ENCODE measurements at regions not wholly inside any gene's neighbourhood (a gene's known extent, or its start where the extent isn't known, plus 50 kb on each side); places are given as distances from the start of the nearest gene placed in this dataset.

DNA sequence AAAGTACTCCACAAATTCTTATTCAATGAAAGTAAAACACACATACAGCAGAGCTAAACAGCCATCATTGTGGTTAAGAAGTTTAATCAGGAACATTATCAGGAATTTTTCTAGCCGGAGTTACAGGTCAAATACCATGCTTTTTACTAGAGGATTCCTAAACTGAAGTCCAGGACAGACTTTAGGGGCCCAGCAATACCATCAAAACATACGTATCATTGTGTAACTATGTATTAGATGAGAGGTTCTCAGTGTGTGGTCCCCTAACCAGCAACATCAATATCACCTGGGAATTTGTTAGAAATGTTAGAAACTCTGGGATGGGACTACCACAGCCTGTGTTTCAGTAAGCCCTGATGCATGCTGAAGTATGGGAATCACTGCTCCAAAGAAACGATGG, 404.2 kb upstream of the IL12A start:
- Histone ChIP-seq H3K4me3 (ENCODE audit: low read length in 2 of 2) (no peak overlapping the region), H3K9me3 (ENCODE audit: control insufficient read depth in 2 of 2, insufficient read depth in 1 of 2, low read length in 1 of 2) (no peaks in the 10 kb centered on the region), H3K27ac (ENCODE audit: low read depth in 1 of 2, low read length in 1 of 2) (no peak overlapping the region), H3K4me1 (ENCODE audit: control insufficient read depth in 2 of 2, insufficient read depth in 2 of 2, low read length in 2 of 2) (no peaks in the 10 kb centered on the region), H3K27me3 (ENCODE audit: control insufficient read depth in 2 of 2, insufficient read depth in 1 of 2, low read length in 1 of 2) (no peaks in the 10 kb centered on the region), H3K36me3 (ENCODE audit: control insufficient read depth in 2 of 2, insufficient read depth in 2 of 2, low read length in 1 of 2) (no peaks in the 10 kb centered on the region)
- no peak for DNase-seq (ENCODE audit: low read depth in 6 of 9, low spot score in 9 of 9)
- whole genome bisulfite sequencing, result 83% methylated on average over 3 of the region's 3 CpGs

DNA sequence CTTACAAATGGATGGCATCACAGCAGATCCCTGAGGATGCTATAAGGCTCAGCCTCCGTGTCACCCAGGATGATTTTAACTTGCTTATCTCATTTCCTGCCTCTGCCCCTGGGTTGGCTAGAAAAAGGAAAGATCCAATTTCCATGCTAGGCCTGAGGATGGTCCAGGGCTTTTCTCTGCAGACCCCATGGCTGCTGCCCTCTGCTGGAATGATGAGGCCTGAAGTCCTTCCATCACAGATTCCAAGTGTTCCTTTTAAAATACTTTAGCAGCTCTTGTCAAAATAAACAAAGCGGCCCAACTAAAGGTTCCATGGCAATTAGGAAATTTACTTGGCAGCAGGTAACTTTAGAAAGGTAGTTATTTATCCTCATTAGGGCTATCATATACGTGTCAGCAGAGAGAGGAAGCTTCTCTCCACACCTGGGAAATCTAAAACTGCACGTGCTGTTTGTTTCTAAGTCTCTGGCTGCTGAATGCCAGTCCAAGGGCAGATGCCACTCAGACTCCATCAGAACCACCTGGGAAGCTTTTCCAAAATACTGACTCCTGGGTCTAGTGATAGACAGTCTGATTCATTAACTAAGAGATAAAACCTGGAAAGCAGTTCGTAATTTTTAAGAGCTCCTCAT, 401.9 kb upstream of the IL12A start:
- no peaks in the 10 kb centered on the region for H3K9me3 ChIP-seq (ENCODE audit: control insufficient read depth in 2 of 2, insufficient read depth in 1 of 2, low read length in 1 of 2)
- no peaks in the 10 kb centered on the region for H3K4me1 ChIP-seq (ENCODE audit: control insufficient read depth in 2 of 2, insufficient read depth in 2 of 2, low read length in 2 of 2)
- H3K36me3 ChIP-seq (ENCODE audit: control insufficient read depth in 2 of 2, insufficient read depth in 2 of 2, low read length in 1 of 2), result no peaks in the 10 kb centered on the region
- H3K4me3 ChIP-seq (ENCODE audit: low read length in 2 of 2), result no peak overlapping the region
- WGBS, result 41% methylated on average over 5 of the region's 5 CpGs
- H3K27ac ChIP-seq (ENCODE audit: low read depth in 1 of 2, low read length in 1 of 2), result no peak overlapping the region
- H3K27me3 ChIP-seq (ENCODE audit: control insufficient read depth in 2 of 2, insufficient read depth in 1 of 2, low read length in 1 of 2), result no peaks in the 10 kb centered on the region
- no peak for DNase-seq (ENCODE audit: low read depth in 6 of 9, low spot score in 9 of 9)

DNA sequence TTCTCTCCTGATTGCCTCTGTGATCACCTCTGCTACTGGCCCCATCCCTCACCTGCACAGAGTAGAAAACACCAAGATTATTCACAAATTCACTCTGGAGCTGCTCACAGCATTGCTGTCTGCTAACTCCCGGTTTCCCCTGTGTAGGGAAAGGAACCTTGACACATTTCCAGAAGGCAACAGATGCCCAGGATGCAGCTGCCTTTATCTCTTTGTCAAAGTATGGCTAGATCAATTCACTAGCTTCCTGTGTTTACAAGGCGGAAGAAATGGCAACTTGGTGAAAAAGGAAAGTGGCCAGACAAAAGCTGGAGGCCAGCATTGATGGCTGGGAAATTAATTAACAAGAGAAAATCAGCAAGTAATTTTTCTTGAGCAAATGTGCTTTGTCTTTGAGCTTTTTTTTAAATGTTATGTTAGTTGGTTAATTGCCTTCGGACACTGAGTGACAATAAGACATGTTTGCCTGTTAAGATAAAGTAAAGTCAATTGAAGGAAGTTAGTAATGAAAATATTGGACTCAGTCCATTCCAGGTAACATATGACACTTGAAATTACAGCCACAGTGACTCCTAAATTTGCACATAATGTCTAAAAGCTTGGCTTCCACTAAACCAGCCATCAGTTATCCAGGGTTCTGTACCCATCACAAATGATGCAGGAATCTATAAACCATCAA, 394.6 kb upstream of the IL12A start:
- WGBS, result 26% methylated on average over 3 of the region's 3 CpGs

DNA sequence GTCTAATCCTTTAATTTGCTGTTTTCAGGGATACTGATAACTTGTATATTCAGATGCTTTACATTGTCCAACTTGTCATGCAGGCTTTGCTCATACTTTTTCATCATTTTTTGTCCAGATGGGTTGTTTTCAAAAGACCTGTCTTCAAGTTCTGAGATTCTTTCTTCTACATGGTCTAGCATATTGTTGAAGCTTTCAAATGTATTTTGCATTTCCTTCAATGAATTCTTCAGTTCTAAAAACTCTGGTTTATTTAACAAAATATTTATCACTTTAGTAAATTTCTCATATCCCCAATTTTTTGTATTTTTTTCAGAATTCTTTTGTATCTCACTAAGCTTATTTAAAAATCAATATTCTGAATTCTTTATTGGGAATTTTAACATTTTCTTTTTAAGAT, 388.3 kb upstream of the IL12A start:
- Histone ChIP-seq H3K27ac (ENCODE audit: low read depth in 1 of 2, low read length in 1 of 2) (no peak overlapping the region), H3K36me3 (ENCODE audit: control insufficient read depth in 2 of 2, insufficient read depth in 2 of 2, low read length in 1 of 2) (no peaks in the 10 kb centered on the region), H3K4me3 (ENCODE audit: low read length in 2 of 2) (no peak overlapping the region), H3K27me3 (ENCODE audit: control insufficient read depth in 2 of 2, insufficient read depth in 1 of 2, low read length in 1 of 2) (no peaks in the 10 kb centered on the region), H3K9me3 (ENCODE audit: control insufficient read depth in 2 of 2, insufficient read depth in 1 of 2, low read length in 1 of 2) (peaks cover 0 to 3% of the 10 kb centered on the region in 2 donors), H3K4me1 (ENCODE audit: control insufficient read depth in 2 of 2, insufficient read depth in 2 of 2, low read length in 2 of 2) (no peaks in the 10 kb centered on the region)
- DNase-seq (ENCODE audit: low read depth in 6 of 9, low spot score in 9 of 9), result no peak

More for the DNA sequence above, 394.6 kb upstream of the IL12A start:
- Histone ChIP-seq H3K27me3 (ENCODE audit: control insufficient read depth in 2 of 2, insufficient read depth in 1 of 2, low read length in 1 of 2) (no peaks in the 10 kb centered on the region), H3K9me3 (ENCODE audit: control insufficient read depth in 2 of 2, insufficient read depth in 1 of 2, low read length in 1 of 2) (no peaks in the 10 kb centered on the region), H3K36me3 (ENCODE audit: control insufficient read depth in 2 of 2, insufficient read depth in 2 of 2, low read length in 1 of 2) (no peaks in the 10 kb centered on the region), H3K4me1 (ENCODE audit: control insufficient read depth in 2 of 2, insufficient read depth in 2 of 2, low read length in 2 of 2) (no peaks in the 10 kb centered on the region), H3K27ac (ENCODE audit: low read depth in 1 of 2, low read length in 1 of 2) (no peak overlapping the region), H3K4me3 (ENCODE audit: low read length in 2 of 2) (no peak overlapping the region)
- no peak for DNase-seq (ENCODE audit: low read depth in 6 of 9, low spot score in 9 of 9)

DNA sequence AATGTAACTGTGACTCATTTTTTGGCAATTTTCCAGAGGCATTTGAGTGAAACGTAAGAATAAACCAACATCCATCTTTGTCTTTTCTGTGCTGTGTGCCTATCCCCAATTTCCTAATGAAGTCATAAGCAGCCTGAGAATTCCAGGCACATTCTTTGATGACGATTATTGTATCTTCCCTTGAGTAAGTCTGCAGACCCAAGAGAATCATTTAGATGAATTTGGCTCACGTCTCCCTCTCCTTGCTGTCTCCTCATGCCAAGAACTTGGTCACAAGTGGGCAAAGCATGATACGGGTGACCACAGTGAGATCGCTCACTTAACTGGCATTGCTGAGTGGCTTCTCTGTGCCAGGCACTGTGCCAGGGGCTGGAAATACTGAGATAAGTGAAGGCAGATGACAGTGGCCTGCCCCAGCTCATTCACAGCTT, 384.5 kb upstream of the IL12A start:
- DNase-seq (ENCODE audit: low read depth in 6 of 9, low spot score in 9 of 9), result no peak
- no peaks in the 10 kb centered on the region for H3K4me1 ChIP-seq (ENCODE audit: control insufficient read depth in 2 of 2, insufficient read depth in 2 of 2, low read length in 2 of 2)
- H3K27ac ChIP-seq (ENCODE audit: low read depth in 1 of 2, low read length in 1 of 2), result no peak overlapping the region
- no peaks in the 10 kb centered on the region for H3K36me3 ChIP-seq (ENCODE audit: control insufficient read depth in 2 of 2, insufficient read depth in 2 of 2, low read length in 1 of 2)
- peaks cover 0 to 3% of the 10 kb centered on the region in 2 donors for H3K9me3 ChIP-seq (ENCODE audit: control insufficient read depth in 2 of 2, insufficient read depth in 1 of 2, low read length in 1 of 2)
- H3K4me3 ChIP-seq (ENCODE audit: low read length in 2 of 2), result no peak overlapping the region
- 90% methylated on average over 5 of the region's 5 CpGs for WGBS
- no peaks in the 10 kb centered on the region for H3K27me3 ChIP-seq (ENCODE audit: control insufficient read depth in 2 of 2, insufficient read depth in 1 of 2, low read length in 1 of 2)

DNA sequence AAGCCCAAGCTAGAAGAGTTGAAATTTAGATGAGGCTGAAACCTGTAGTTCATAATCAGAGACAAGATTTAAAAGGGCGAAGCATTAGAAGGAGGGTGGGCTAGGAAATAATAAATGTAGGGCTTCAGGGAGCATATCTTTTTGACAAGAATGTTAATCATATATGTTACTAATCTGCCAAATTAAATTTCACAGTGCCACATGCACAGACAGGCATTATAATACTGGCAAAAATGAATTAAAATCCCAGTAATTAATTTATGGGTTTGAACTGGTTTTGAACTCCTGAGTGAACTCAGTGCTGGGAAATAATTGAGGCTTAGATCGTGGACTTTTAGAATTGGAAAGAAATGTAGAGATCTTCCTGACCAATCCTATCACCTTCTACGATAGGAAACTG, 383.5 kb upstream of the IL12A start:
- no peaks in the 10 kb centered on the region for H3K27me3 ChIP-seq (ENCODE audit: control insufficient read depth in 2 of 2, insufficient read depth in 1 of 2, low read length in 1 of 2)
- no peak overlapping the region for H3K27ac ChIP-seq (ENCODE audit: low read depth in 1 of 2, low read length in 1 of 2)
- WGBS, result 92% methylated on average over 3 of the region's 3 CpGs
- no peaks in the 10 kb centered on the region for H3K36me3 ChIP-seq (ENCODE audit: control insufficient read depth in 2 of 2, insufficient read depth in 2 of 2, low read length in 1 of 2)
- H3K9me3 ChIP-seq (ENCODE audit: control insufficient read depth in 2 of 2, insufficient read depth in 1 of 2, low read length in 1 of 2), result peaks cover 0 to 3% of the 10 kb centered on the region in 2 donors
- no peaks in the 10 kb centered on the region for H3K4me1 ChIP-seq (ENCODE audit: control insufficient read depth in 2 of 2, insufficient read depth in 2 of 2, low read length in 2 of 2)
- no peak for DNase-seq (ENCODE audit: low read depth in 6 of 9, low spot score in 9 of 9)
- H3K4me3 ChIP-seq (ENCODE audit: low read length in 2 of 2), result no peak overlapping the region

DNA sequence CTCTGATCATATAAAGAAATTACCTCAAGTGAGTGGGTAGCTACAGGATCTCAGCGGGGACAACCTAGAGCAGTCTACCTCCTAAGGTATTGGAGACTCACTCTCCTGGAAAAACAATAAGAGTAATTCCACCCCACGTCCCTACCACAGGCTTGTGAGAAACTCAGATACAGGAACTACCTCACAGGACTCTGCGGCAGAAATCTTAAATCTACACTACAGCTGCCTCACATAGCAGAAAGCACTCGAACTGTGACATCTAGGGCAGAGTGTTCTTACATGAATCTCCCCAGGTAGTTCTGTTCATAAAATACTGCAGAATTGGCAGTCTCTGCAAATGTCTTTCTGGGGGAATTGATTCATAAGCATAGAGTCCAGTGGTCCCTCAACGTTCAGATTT, 382.9 kb upstream of the IL12A start:
- no peak for DNase-seq (ENCODE audit: low read depth in 6 of 9, low spot score in 9 of 9)
- H3K36me3 ChIP-seq (ENCODE audit: control insufficient read depth in 2 of 2, insufficient read depth in 2 of 2, low read length in 1 of 2), result no peaks in the 10 kb centered on the region
- H3K27me3 ChIP-seq (ENCODE audit: control insufficient read depth in 2 of 2, insufficient read depth in 1 of 2, low read length in 1 of 2), result no peaks in the 10 kb centered on the region
- H3K4me1 ChIP-seq (ENCODE audit: control insufficient read depth in 2 of 2, insufficient read depth in 2 of 2, low read length in 2 of 2), result no peaks in the 10 kb centered on the region
- 71% methylated on average over 5 of the region's 5 CpGs for WGBS
- no peak overlapping the region for H3K27ac ChIP-seq (ENCODE audit: low read depth in 1 of 2, low read length in 1 of 2)
- no peak overlapping the region for H3K4me3 ChIP-seq (ENCODE audit: low read length in 2 of 2)
- peaks cover 0 to 3% of the 10 kb centered on the region in 2 donors for H3K9me3 ChIP-seq (ENCODE audit: control insufficient read depth in 2 of 2, insufficient read depth in 1 of 2, low read length in 1 of 2)

DNA sequence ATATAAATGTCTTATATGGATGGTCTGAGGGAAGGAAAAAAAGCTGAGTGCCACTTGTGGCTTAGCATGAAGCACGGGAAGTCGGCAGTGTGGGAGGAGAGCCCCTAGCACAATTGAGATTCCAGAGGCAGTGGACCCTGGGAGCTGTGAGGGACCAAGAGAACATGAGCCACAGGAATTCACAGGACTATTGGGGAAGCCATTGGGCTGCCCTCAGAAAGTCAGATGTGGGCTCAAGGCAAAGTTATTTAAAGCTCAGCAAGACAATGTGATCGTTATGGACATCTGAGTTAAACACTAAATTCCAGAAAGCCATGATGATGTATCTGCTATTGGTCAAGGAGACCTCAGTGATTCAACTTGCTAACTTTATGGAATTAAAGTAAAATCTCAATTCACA, 380.8 kb upstream of the IL12A start:
- 87% methylated on average over 3 of the region's 3 CpGs for WGBS

DNA sequence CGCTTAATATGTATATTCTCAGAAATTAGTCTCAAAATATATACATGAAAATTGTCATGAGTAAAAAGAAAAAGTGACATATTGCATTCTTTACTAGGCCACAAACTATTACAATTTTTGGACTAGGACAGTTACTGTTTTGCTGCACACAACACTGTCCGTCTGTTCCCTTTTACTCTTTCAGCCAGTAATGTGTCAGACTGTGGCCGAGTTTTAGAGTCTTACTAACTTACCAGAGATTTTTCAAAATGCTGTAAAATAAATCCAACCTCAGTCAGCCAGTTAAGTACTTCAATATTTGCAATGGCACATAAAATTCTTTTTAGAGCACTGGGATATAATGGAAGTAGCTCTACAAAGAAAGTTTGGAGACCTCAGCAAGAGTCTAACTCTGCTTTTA, 380.3 kb upstream of the IL12A start:
- Histone ChIP-seq H3K4me3 (ENCODE audit: low read length in 2 of 2) (no peak overlapping the region), H3K4me1 (ENCODE audit: control insufficient read depth in 2 of 2, insufficient read depth in 2 of 2, low read length in 2 of 2) (no peaks in the 10 kb centered on the region), H3K27me3 (ENCODE audit: control insufficient read depth in 2 of 2, insufficient read depth in 1 of 2, low read length in 1 of 2) (no peaks in the 10 kb centered on the region), H3K27ac (ENCODE audit: low read depth in 1 of 2, low read length in 1 of 2) (no peak overlapping the region), H3K9me3 (ENCODE audit: control insufficient read depth in 2 of 2, insufficient read depth in 1 of 2, low read length in 1 of 2) (no peaks in the 10 kb centered on the region), H3K36me3 (ENCODE audit: control insufficient read depth in 2 of 2, insufficient read depth in 2 of 2, low read length in 1 of 2) (no peaks in the 10 kb centered on the region)
- WGBS, result 94% methylated on average over 3 of the region's 3 CpGs
- DNase-seq (ENCODE audit: low read depth in 6 of 9, low spot score in 9 of 9), result no peak

More for the DNA sequence above, 380.8 kb upstream of the IL12A start:
- Histone ChIP-seq H3K4me3 (ENCODE audit: low read length in 2 of 2) (no peak overlapping the region), H3K4me1 (ENCODE audit: control insufficient read depth in 2 of 2, insufficient read depth in 2 of 2, low read length in 2 of 2) (no peaks in the 10 kb centered on the region), H3K27ac (ENCODE audit: low read depth in 1 of 2, low read length in 1 of 2) (no peak overlapping the region), H3K27me3 (ENCODE audit: control insufficient read depth in 2 of 2, insufficient read depth in 1 of 2, low read length in 1 of 2) (no peaks in the 10 kb centered on the region), H3K9me3 (ENCODE audit: control insufficient read depth in 2 of 2, insufficient read depth in 1 of 2, low read length in 1 of 2) (no peaks in the 10 kb centered on the region), H3K36me3 (ENCODE audit: control insufficient read depth in 2 of 2, insufficient read depth in 2 of 2, low read length in 1 of 2) (no peaks in the 10 kb centered on the region)
- no peak for DNase-seq (ENCODE audit: low read depth in 6 of 9, low spot score in 9 of 9)

Measured in thymus (tissue), 11 donors.